ENCODE measurements at regions not wholly inside any gene's neighbourhood (a gene's known extent, or its start where the extent isn't known, plus 50 kb on each side); places are given as distances from the start of the nearest gene placed in this dataset. TPM values are rescaled to one million over a fixed set of nuclear protein-coding genes. Genes with fewer than 3 reads are reported as not detected.

DNA sequence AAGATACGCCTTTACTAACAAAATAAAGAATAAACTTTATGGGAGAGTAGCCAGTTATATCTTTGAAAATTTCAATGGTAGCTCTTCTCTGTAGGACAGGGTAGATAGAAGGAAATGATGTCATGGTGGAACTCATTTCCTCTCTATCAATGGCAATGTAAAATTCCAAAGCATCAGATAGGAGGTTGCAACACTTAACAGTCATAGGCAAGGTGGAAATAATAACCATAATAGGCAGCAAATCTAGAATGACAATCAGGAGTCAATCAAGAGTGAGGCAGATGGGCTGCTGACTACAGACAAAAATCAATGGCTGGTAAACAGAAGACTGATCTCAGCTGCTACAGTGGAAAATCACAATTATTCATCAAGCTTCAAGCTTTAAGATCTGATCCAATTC lies 53.9 kb upstream of the TET2 start:
- peak in 1 of 3 donors; percentile 5 for DNase-seq
- TF ChIP-seq, protein P1, sequence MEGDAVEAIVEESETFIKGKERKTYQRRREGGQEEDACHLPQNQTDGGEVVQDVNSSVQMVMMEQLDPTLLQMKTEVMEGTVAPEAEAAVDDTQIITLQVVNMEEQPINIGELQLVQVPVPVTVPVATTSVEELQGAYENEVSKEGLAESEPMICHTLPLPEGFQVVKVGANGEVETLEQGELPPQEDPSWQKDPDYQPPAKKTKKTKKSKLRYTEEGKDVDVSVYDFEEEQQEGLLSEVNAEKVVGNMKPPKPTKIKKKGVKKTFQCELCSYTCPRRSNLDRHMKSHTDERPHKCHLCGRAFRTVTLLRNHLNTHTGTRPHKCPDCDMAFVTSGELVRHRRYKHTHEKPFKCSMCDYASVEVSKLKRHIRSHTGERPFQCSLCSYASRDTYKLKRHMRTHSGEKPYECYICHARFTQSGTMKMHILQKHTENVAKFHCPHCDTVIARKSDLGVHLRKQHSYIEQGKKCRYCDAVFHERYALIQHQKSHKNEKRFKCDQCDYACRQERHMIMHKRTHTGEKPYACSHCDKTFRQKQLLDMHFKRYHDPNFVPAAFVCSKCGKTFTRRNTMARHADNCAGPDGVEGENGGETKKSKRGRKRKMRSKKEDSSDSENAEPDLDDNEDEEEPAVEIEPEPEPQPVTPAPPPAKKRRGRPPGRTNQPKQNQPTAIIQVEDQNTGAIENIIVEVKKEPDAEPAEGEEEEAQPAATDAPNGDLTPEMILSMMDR (IDR thresholded peaks at IDR 0.05): no peak
- no peaks in the 10 kb centered on the region for H3K27me3 ChIP-seq (ENCODE audit: control insufficient read depth in 2 of 2, insufficient read depth in 2 of 2, low read length in 2 of 2)
- intact Hi-C loops (cut with micrococcal nuclease): no loop called here
- H2AFZ ChIP-seq (ENCODE audit: insufficient read depth, low read depth, low read length, poor library complexity, severe bottlenecking): no peak overlapping the region
- H3K4me1 ChIP-seq (ENCODE audit: control insufficient read depth in 1 of 2, insufficient read depth in 2 of 2, low read length in 2 of 2): peaks cover 10 to 15% of the 10 kb centered on the region in 2 donors
- Mint-ChIP-seq H3K4me1 (peaks cover 15% of the 10 kb centered on the region), H3K36me3 (peaks cover 3 to 4% of the 10 kb centered on the region in 2 donors), H3K9me3 (peaks cover 26 to 60% (median 50%) of the 10 kb centered on the region in 7 donors), H3K27me3 (ENCODE audit: low read depth in 3 of 3) (no peaks in the 10 kb centered on the region), H3K27ac (no peak overlapping the region), H3K4me3 (no peak overlapping the region)
- H4K20me1 ChIP-seq (ENCODE audit: insufficient read depth, low read length): no peaks in the 10 kb centered on the region
- no peak overlapping the region for H3K4me2 ChIP-seq (replicated peaks; ENCODE audit: extremely low read depth, low read length, poor library complexity, severe bottlenecking)
- no peaks in the 10 kb centered on the region for H3K36me3 ChIP-seq (replicated peaks in 1 of 2; ENCODE audit: control insufficient read depth in 1 of 2, insufficient read depth in 2 of 2, low read length in 2 of 2)
- H3K4me3 ChIP-seq (replicated peaks in 1 of 3; ENCODE audit: low read depth in 2 of 3, low read length in 3 of 3): no peak overlapping the region
- WGBS (ENCODE audit: insufficient coverage): no CpG with 5 or more reads among the region's 1 CpG
- H3K9ac ChIP-seq (ENCODE audit: insufficient read depth, low read length, poor library complexity, severe bottlenecking): no peak overlapping the region
- peaks cover 20 to 71% of the 10 kb centered on the region in 2 donors for H3K9me3 ChIP-seq (replicated peaks in 1 of 2; ENCODE audit: control insufficient read depth in 1 of 2, insufficient read depth in 1 of 2, low read length in 2 of 2)
- no peaks in the 10 kb centered on the region for H3K79me2 ChIP-seq (ENCODE audit: insufficient read depth, low read length)
- H3K27ac ChIP-seq (ENCODE audit: low read depth in 1 of 2, low read length in 2 of 2): no peak overlapping the region

DNA sequence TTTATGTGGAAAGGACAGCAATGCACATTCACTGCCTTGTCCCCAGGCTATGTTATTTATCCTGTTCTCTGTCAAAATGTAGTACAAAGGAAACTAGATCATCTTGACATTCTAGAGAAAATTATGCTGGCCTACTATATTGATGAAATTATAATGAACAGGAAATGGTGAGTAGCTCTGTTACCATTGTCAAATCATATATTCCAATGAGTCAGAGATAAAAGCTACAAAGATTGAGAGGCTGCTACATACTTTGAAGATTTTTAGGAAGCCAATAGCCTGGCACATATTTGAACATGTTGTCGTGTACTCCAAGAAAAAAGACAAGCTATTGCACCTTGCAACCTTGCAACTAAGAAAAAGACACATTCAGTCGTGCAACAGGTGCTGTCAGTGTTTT lies 52.7 kb upstream of the TET2 start:
- TF ChIP-seq, protein P1 (IDR thresholded peaks at IDR 0.05): no peak
- no peaks in the 10 kb centered on the region for H4K20me1 ChIP-seq (ENCODE audit: insufficient read depth, low read length)
- peaks cover 25 to 83% of the 10 kb centered on the region in 2 donors for H3K9me3 ChIP-seq (replicated peaks in 1 of 2; ENCODE audit: control insufficient read depth in 1 of 2, insufficient read depth in 1 of 2, low read length in 2 of 2)
- H2AFZ ChIP-seq (ENCODE audit: insufficient read depth, low read depth, low read length, poor library complexity, severe bottlenecking): no peak overlapping the region
- H3K27ac Mint-ChIP-seq: no peak overlapping the region
- no peak overlapping the region for H3K27ac ChIP-seq (ENCODE audit: low read depth in 1 of 2, low read length in 2 of 2)
- no peak for DNase-seq
- H3K4me3 ChIP-seq (replicated peaks in 1 of 3; ENCODE audit: low read depth in 2 of 3, low read length in 3 of 3): no peak overlapping the region
- peaks cover 0 to 2% of the 10 kb centered on the region in 2 donors for H3K4me1 ChIP-seq (ENCODE audit: control insufficient read depth in 1 of 2, insufficient read depth in 2 of 2, low read length in 2 of 2)
- no peak overlapping the region for H3K4me3 Mint-ChIP-seq
- H3K36me3 ChIP-seq (replicated peaks in 1 of 2; ENCODE audit: control insufficient read depth in 1 of 2, insufficient read depth in 2 of 2, low read length in 2 of 2): no peaks in the 10 kb centered on the region
- no peak overlapping the region for H3K9ac ChIP-seq (ENCODE audit: insufficient read depth, low read length, poor library complexity, severe bottlenecking)
- H3K9me3 Mint-ChIP-seq: peaks cover 35 to 72% (median 60%) of the 10 kb centered on the region in 7 donors
- H3K79me2 ChIP-seq (ENCODE audit: insufficient read depth, low read length): no peaks in the 10 kb centered on the region
- H3K27me3 ChIP-seq (ENCODE audit: control insufficient read depth in 2 of 2, insufficient read depth in 2 of 2, low read length in 2 of 2): no peaks in the 10 kb centered on the region
- H3K4me2 ChIP-seq (replicated peaks; ENCODE audit: extremely low read depth, low read length, poor library complexity, severe bottlenecking): no peak overlapping the region
- intact Hi-C loops (cut with micrococcal nuclease): no loop called here
- 100% methylated on average over 2 of the region's 2 CpGs for WGBS (ENCODE audit: insufficient coverage)
- H3K4me1 Mint-ChIP-seq: peaks cover 4% of the 10 kb centered on the region
- peaks cover 9 to 12% of the 10 kb centered on the region in 2 donors for H3K36me3 Mint-ChIP-seq
- no peaks in the 10 kb centered on the region for H3K27me3 Mint-ChIP-seq (ENCODE audit: low read depth in 3 of 3)

Small RNA genes lying in the stretch of these regions (small RNA-seq; reads per million reads assigned to genes)
- not detected for gene AC096577.2 (ENCODE audit: insufficient read length, low read depth)
- not detected for gene RNU6-351P (ENCODE audit: insufficient read length, low read depth)
